ENCODE measurements at regions not wholly inside any gene's neighbourhood (a gene's known extent, or its start where the extent isn't known, plus 50 kb on each side); places are given as distances from the start of the nearest gene placed in this dataset.
A peak's percentile ranks its signal among the peaks of the same experiment; 100 is the strongest.
"Not testable (repeated sequence)": the region's sequence is repeated elsewhere in the genome, so short reads cannot be mapped to it uniquely, and the experiment has no call there.

- Histone ChIP-seq H3K4me1 (ENCODE audit: low read length) (peaks cover 23% of the 10 kb centered on the region), H3K9me2 (replicated peaks; ENCODE audit: insufficient read depth, low read length) (no peaks in the 10 kb centered on the region), H3K27me3 (replicated peaks; ENCODE audit: insufficient read depth, low read length) (no peaks in the 10 kb centered on the region), H3K79me2 (ENCODE audit: low read length) (no peaks in the 10 kb centered on the region), H3K9me3 (replicated peaks; ENCODE audit: insufficient read depth, low read length) (no peaks in the 10 kb centered on the region), H4K20me1 (ENCODE audit: insufficient read depth, low read length) (no peaks in the 10 kb centered on the region), H3K4me3 (ENCODE audit: low read length) (no peak overlapping the region), H3F3A (ENCODE audit: insufficient read depth, low read length) (no peaks in the 10 kb centered on the region), H3K9ac (ENCODE audit: low read length) (no peak overlapping the region), H2AFZ (ENCODE audit: low read length) (no peak overlapping the region), H3K36me3 (replicated peaks; ENCODE audit: insufficient read depth, low read length) (no peaks in the 10 kb centered on the region), H3K27ac (ENCODE audit: low read length) (no peak overlapping the region), H3K4me2 (ENCODE audit: low read depth, low read length) (peak overlapping the region; percentile 14; the same call in 1 of the 2 replicates)
- TF ChIP-seq CTCF (IDR thresholded peaks at IDR 0.05; ENCODE audit: low read length) (no peak), EZH2 (optimal IDR thresholded peaks at IDR 0.05; ENCODE audit: low read depth, low read length) (no peak), EZH2phosphoT487 (IDR thresholded peaks at IDR 0.05; ENCODE audit: low read length) (no peak)
- peak; percentile 86 for DNase-seq
Measured at GRCh38 chr5:158589939-158590338, 509.8 kb downstream of the EBF1 start.

GRCh38 chr5:158588617-158589016 lies 511.1 kb downstream of the EBF1 start:
- Histone ChIP-seq H3K4me3 (ENCODE audit: low read length) (no peak overlapping the region), H3K27me3 (replicated peaks; ENCODE audit: insufficient read depth, low read length) (no peaks in the 10 kb centered on the region), H3F3A (ENCODE audit: insufficient read depth, low read length) (no peaks in the 10 kb centered on the region), H3K4me1 (ENCODE audit: low read length) (peaks cover 23% of the 10 kb centered on the region), H3K27ac (ENCODE audit: low read length) (no peak overlapping the region), H3K4me2 (ENCODE audit: low read depth, low read length) (no peak overlapping the region), H3K79me2 (ENCODE audit: low read length) (no peaks in the 10 kb centered on the region), H2AFZ (ENCODE audit: low read length) (no peak overlapping the region), H4K20me1 (ENCODE audit: insufficient read depth, low read length) (no peaks in the 10 kb centered on the region), H3K9me2 (replicated peaks; ENCODE audit: insufficient read depth, low read length) (no peaks in the 10 kb centered on the region), H3K36me3 (replicated peaks; ENCODE audit: insufficient read depth, low read length) (no peaks in the 10 kb centered on the region), H3K9ac (ENCODE audit: low read length) (no peak overlapping the region), H3K9me3 (replicated peaks; ENCODE audit: insufficient read depth, low read length) (no peaks in the 10 kb centered on the region)
- no peak for TF ChIP-seq EZH2 (optimal IDR thresholded peaks at IDR 0.05; ENCODE audit: low read depth, low read length)
- no peak for TF ChIP-seq EZH2phosphoT487 (IDR thresholded peaks at IDR 0.05; ENCODE audit: low read length)
- no peak for TF ChIP-seq CTCF (IDR thresholded peaks at IDR 0.05; ENCODE audit: low read length)
- DNase-seq = no peak

GRCh38 chr5:158586054-158586453 lies 513.7 kb downstream of the EBF1 start:
- no peaks in the 10 kb centered on the region for H3K9me3 ChIP-seq (replicated peaks; ENCODE audit: insufficient read depth, low read length)
- H3K36me3 ChIP-seq (replicated peaks; ENCODE audit: insufficient read depth, low read length) = no peaks in the 10 kb centered on the region
- no peaks in the 10 kb centered on the region for H3K79me2 ChIP-seq (ENCODE audit: low read length)
- peaks cover 23% of the 10 kb centered on the region for H3K4me1 ChIP-seq (ENCODE audit: low read length)
- no peaks in the 10 kb centered on the region for H4K20me1 ChIP-seq (ENCODE audit: insufficient read depth, low read length)
- no peak overlapping the region for H3K9ac ChIP-seq (ENCODE audit: low read length)
- H3K4me3 ChIP-seq (ENCODE audit: low read length) = no peak overlapping the region
- H3K27me3 ChIP-seq (replicated peaks; ENCODE audit: insufficient read depth, low read length) = no peaks in the 10 kb centered on the region
- H2AFZ ChIP-seq (ENCODE audit: low read length) = no peak overlapping the region
- no peaks in the 10 kb centered on the region for H3F3A ChIP-seq (ENCODE audit: insufficient read depth, low read length)
- H3K27ac ChIP-seq (ENCODE audit: low read length) = no peak overlapping the region
- H3K4me2 ChIP-seq (ENCODE audit: low read depth, low read length) = no peak overlapping the region
- TF ChIP-seq EZH2 (optimal IDR thresholded peaks at IDR 0.05; ENCODE audit: low read depth, low read length) (no peak), EZH2phosphoT487 (IDR thresholded peaks at IDR 0.05; ENCODE audit: low read length) (no peak), CTCF (IDR thresholded peaks at IDR 0.05; ENCODE audit: low read length) (no peak)
- H3K9me2 ChIP-seq (replicated peaks; ENCODE audit: insufficient read depth, low read length) = no peaks in the 10 kb centered on the region
- no peak for DNase-seq

GRCh38 chr5:158582669-158583068 lies 517.0 kb downstream of the EBF1 start:
- not testable (repeated sequence) for DNase-seq; H3K9me2 ChIP-seq (replicated peaks; ENCODE audit: insufficient read depth, low read length)

More at GRCh38 chr5:158582669-158583068, 517.0 kb downstream of the EBF1 start:
- H2AFZ ChIP-seq (ENCODE audit: low read length); H3K36me3 ChIP-seq (replicated peaks; ENCODE audit: insufficient read depth, low read length); H3F3A ChIP-seq (ENCODE audit: insufficient read depth, low read length); H3K9ac ChIP-seq (ENCODE audit: low read length); H3K4me2 ChIP-seq (ENCODE audit: low read depth, low read length); H3K27me3 ChIP-seq (replicated peaks; ENCODE audit: insufficient read depth, low read length); H3K79me2 ChIP-seq (ENCODE audit: low read length); H3K4me1 ChIP-seq (ENCODE audit: low read length); H3K4me3 ChIP-seq (ENCODE audit: low read length); H4K20me1 ChIP-seq (ENCODE audit: insufficient read depth, low read length); H3K27ac ChIP-seq (ENCODE audit: low read length); H3K9me3 ChIP-seq (replicated peaks; ENCODE audit: insufficient read depth, low read length): not testable (repeated sequence)

Measured in MM.1S (cell line).